HG03558 (cell line): ENCODE measurements at regions not wholly inside any gene's neighbourhood (a gene's known extent, or its start where the extent isn't known, plus 50 kb on each side); places are given as distances from the start of the nearest gene placed in this dataset.

Experiments
- ATAC-seq: cut with Tn5 transposase; IDR thresholded peaks from one replicate; pipeline ENCODE4 v1.9.1; 2021; ENCODE audit warnings: moderate number of reproducible peaks; ENCODE audit not compliant: unreplicated experiment; ENCODE audit errors: extremely low read depth

- no peak for ATAC-seq
Observed at GRCh38 chr13:56189439-56189838, 951.3 kb upstream of the PRR20A start.

DNA sequence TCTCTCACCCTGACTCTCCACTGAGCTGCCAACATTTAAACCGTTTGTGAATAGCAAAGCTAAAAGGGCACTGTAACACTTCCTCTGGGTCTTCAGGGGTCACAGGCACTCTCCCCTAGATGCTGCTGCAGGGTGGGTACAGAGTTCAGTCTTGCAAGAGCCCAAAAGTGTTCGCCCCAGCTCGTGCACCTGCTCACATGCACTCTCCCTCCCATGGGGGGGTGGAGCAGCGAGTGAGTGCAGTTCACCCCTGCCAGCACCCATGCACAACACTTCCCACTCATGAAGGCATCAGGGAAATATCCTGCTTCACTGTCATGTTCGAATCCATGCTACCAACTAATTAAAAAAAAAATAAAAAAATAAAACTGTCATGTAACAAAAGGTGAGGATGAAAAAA is 950.7 kb upstream of the PRR20A start:
- ATAC-seq: no peak

GRCh38 chr13:56198350-56198749 is 942.4 kb upstream of the PRR20A start:
- ATAC-seq: no peak

GRCh38 chr13:56201834-56202233 is 938.9 kb upstream of the PRR20A start:
- no peak for ATAC-seq

- no peak for ATAC-seq
Observed at GRCh38 chr13:56216221-56216620, 924.5 kb upstream of the PRR20A start.

DNA sequence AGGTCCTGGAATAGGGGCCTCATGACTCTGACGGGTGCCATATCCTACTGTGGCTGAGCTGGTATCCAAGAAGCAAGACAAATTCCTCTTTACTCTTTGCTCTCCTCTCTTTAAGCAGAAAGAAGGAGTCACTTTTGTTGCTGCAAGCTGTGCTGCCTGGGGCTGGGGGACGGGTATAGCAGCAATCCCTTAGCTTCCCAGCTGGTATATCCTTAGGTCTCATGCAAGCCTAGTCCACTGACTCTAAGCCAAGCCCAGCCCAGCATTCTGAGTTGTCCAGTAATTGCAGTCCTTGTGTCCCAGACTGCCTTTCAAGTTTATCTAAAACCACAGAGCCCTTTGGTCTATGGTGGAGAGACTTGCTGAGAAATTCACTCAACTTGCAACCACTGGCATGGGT is 893.0 kb upstream of the PRR20A start:
- no peak for ATAC-seq

DNA sequence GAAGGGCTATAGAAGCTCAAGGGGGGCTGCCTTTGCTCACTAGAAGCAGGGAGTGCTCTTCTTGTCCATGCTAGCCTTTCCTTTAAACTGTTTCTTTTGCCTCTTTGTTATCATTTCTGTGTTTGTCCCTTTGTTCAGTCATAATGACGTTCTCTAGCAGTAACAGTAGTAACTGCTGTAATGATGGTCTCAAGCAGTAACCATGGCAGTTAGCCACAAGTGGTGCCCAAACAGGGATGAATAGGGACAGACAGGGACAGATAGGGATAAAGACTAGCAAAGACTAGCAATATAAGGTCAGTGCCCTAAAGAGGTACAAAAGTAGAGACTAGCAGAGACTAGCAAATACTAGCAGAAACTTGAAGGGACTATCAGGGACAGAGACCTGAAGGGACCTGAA is 869.0 kb upstream of the PRR20A start:
- ATAC-seq: no peak

GRCh38 chr13:56283262-56283828 is 857.4 kb upstream of the PRR20A start:
- no peak for ATAC-seq

- ATAC-seq: no peak
Observed at GRCh38 chr13:56299650-56300049, 841.1 kb upstream of the PRR20A start.

GRCh38 chr13:56314765-56315164 is 826.0 kb upstream of the PRR20A start:
- ATAC-seq: no peak

- no peak for ATAC-seq
Observed at GRCh38 chr13:56317841-56318240, 822.9 kb upstream of the PRR20A start.

- no peak for ATAC-seq
Observed at GRCh38 chr13:56332671-56333070, 808.0 kb upstream of the PRR20A start.

DNA sequence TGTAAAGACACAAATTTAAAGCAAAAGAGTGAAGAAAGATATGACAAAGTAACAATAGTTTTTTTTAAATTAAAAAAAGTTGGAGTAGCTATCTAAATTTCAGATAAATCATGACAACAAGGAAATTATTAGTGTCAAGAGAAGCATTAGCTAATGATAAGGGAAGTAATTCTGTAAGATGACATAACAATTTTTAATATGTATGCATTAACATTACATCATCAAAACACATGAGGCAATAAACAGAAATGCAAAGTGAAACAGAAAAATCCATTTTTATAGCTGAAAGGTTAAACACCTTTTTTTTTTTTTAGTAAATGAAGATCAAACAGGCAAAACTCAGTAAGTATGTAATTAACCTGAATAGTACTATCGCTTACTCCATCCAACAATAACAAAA is 804.9 kb upstream of the PRR20A start:
- ATAC-seq: no peak

DNA sequence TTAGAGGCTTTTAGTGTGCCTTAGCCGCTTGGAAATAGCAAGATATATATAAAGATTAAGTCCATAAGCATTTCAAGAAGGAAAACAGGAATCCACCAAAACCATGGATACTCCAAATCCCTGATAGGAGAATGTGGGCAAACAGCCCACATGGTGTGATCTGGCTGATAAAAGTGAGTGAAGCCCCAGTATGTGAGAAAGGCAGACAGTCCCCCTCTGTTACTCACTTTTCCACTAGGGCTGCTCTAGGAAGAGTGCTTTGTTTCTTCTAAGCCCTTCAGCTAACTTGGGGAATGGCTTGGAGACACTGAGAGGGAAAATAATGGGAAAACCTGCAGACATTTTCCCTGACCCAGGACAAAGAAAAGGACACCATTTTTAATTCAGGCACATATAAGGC is 802.3 kb upstream of the PRR20A start:
- no peak for ATAC-seq

- no peak for ATAC-seq
Observed at GRCh38 chr13:56347014-56347413, 793.7 kb upstream of the PRR20A start.

DNA sequence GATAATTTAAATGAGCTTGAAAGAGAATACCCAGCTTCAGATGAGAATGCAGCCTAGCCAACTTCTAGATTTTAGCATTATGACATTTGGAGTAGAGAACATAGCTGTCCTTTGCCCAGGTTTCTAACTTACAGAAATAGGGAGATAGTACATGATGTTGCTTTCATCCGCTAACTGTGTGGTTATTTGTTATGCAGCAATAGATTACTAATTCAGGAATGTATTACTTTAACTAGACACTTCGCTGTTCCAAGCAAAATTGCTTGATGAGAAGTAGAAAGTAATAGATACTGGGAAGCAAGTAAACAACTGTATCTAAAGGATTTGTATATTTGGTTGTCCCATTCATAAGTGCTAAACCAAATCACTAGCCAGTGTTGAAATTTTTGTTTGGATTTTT is 790.9 kb upstream of the PRR20A start:
- ATAC-seq: no peak

- no peak for ATAC-seq
Observed at GRCh38 chr13:56351041-56351440, 789.7 kb upstream of the PRR20A start.

DNA sequence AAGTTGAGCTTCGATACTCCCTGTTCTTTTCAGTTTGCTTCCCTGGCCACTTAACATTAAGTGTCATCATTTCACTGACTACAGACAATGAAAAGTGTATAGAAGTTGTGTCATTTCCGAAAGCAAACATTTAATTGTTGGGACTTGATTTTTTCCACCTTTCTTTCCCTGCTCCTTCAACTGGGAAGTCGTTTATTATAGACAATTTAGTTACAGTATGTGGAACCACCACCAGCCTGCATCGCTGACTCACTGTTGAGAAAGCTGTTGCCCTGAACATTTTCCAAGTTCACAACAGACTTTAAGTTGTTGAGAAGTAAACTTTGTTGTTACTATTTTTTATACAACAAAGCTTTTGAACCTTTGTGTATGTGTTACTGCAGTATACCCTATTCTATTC is 788.4 kb upstream of the PRR20A start:
- ATAC-seq: no peak

- no peak for ATAC-seq
Observed at GRCh38 chr13:56352901-56353300, 787.8 kb upstream of the PRR20A start.

- no peak for ATAC-seq
Observed at GRCh38 chr13:56356690-56357089, 784.0 kb upstream of the PRR20A start.

DNA sequence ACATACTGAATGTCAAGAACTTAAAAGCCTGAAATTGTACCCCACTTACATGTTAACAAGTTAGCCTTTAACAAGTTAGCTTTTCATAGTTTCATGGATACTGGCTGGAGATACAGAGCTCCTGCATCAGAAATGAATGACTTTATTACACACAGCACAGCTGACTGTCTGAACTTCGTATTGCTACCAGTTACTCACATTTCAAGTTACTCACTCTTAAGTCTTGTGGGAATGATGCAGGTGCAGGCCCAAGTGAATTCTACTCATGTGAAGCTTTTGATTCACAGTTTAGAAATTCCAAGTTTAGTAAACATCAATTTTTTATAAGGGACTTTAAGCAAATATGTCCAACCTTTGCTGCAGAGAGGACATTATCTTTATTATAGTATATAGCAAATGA is 762.2 kb upstream of the PRR20A start:
- ATAC-seq: no peak

DNA sequence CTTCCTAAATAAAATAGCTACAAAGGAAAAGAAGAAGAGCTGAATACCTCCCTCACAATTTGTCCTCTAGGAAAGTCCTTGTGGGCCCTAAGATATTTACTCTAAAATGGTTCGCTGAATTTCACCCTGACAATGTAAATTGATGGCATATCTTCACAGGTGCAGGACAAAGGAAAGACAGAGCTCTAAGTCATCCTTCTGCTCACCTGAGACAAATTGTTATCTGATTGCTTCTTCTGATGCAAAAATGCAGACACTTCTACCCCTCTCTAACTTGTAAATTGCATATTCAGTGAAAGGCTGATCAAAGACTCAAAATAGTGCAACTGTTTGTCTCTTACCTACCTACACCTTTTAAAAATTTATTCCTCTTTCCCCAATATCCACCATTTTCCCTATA is 747.2 kb upstream of the PRR20A start:
- ATAC-seq: no peak

DNA sequence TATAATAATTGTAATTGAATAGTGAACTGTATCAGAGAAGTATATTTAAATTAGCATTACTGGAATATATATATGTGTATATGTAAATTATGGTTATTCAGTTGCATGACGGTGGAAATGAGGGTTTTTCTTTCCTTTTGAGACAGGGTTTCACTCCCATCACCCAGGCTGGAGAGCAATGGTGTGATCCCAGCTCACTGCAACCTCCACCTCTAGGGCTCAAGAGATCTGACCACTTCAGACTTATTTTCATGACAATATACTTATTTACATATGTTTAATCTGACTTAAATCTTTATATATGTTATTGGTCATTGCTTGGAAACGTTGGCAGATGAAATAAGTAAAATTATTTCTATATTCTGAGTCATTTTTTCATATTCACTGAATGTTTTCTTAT is 744.4 kb upstream of the PRR20A start:
- no peak for ATAC-seq
